A673 (cell line): ENCODE measurements at regions not wholly inside any gene's neighbourhood (a gene's known extent, or its start where the extent isn't known, plus 50 kb on each side); places are given as distances from the start of the nearest gene placed in this dataset.
"Not testable (repeated sequence)": the region's sequence is repeated elsewhere in the genome, so short reads cannot be mapped to it uniquely, and the experiment has no call there.

ENCODE experiments used
- BruUV-seq: library from RNA; stranded (reverse); fragments of 400-500 nt; replicated peaks from 2 replicates; lab custom pipeline; 2021; lab: Mats Ljungman, UMichigan
- CTCF ChIA-PET: fragments of 300-600 bp; sonication (Branson Sonifier 250); formaldehyde crosslinking; loops from one replicate; lab custom pipeline; 2022; ENCODE audit warnings: antibody characterized with exemption; lab: Charles Lee
- POLR2A ChIA-PET: fragments of 300-600 bp; sonication (Branson Sonifier 250); formaldehyde crosslinking; loops from one replicate; lab custom pipeline; 2022; ENCODE audit warnings: antibody characterized with exemption; ENCODE audit not compliant: low non-redundant PET; lab: Charles Lee
- DNase-seq: peaks from one replicate; pipeline ENCODE4 v3.0.0-alpha.2; 2015; ENCODE audit warnings: low spot score
- H3K27ac ChIP-seq: fragments of 200-600 bp; sonication (generic); 2 replicates; pipeline ENCODE4 v1.5.1; 2016; ENCODE audit warnings: mixed run types, low read depth, mild to moderate bottlenecking, mixed read lengths, antibody characterized with exemption, low read length; ENCODE audit not compliant: poor library complexity, severe bottlenecking
- H3K27me3 ChIP-seq: fragments of 200-600 bp; sonication (generic); replicated peaks from 2 replicates; pipeline ENCODE4 v1.6.1; 2017; ENCODE audit warnings: mixed run types, low read depth, mild to moderate bottlenecking, mixed read lengths, antibody characterized with exemption, low read length; ENCODE audit not compliant: insufficient read depth, poor library complexity
- H3K36me3 ChIP-seq: fragments of 200-600 bp; sonication (generic); 2 replicates; pipeline ENCODE4 v1.6.1; 2016; ENCODE audit warnings: mixed run types, mild to moderate bottlenecking, mixed read lengths, antibody characterized with exemption, low read length; ENCODE audit not compliant: insufficient read depth, poor library complexity, severe bottlenecking
- H3K4me1 ChIP-seq: fragments of 200-600 bp; sonication (generic); 2 replicates; pipeline ENCODE4 v1.6.1; 2017; ENCODE audit warnings: mixed run types, mild to moderate bottlenecking, mixed read lengths, antibody characterized with exemption, low read length; ENCODE audit not compliant: insufficient read depth, poor library complexity, severe bottlenecking
- H3K4me3 ChIP-seq: fragments of 200-600 bp; sonication (generic); 2 replicates; pipeline ENCODE4 v1.5.1; 2016; ENCODE audit warnings: low read depth, mixed run types, mild to moderate bottlenecking, mixed read lengths, low read length; ENCODE audit not compliant: poor library complexity, severe bottlenecking
- H3K9me3 ChIP-seq: fragments of 200-600 bp; sonication (generic); 2 replicates; pipeline ENCODE4 v1.6.1; 2016; ENCODE audit warnings: mixed run types, low read depth, mild to moderate bottlenecking, mixed read lengths, antibody characterized with exemption, low read length; ENCODE audit not compliant: poor library complexity, severe bottlenecking
- EZH2 ChIP-seq: fragments of 200-600 bp; sonication (generic); IDR thresholded peaks from 2 replicates; pipeline ENCODE4 v1.6.1; 2017; ENCODE audit warnings: borderline replicate concordance, low read depth, mild to moderate bottlenecking, mixed read lengths, antibody characterized with exemption, low read length; ENCODE audit not compliant: poor library complexity, severe bottlenecking
- intact Hi-C: fragments of 100-400 bp; cut with micrococcal nuclease; formaldehyde crosslinking; loops from one replicate; pipeline ENCODE4 v1.10.0; 2022; ENCODE audit not compliant: unreplicated experiment
- TF ChIP-seq, protein P1 (sequence below): fragments of 300-800, 200-600 bp; sonication (generic); conservative IDR thresholded peaks from 2 replicates; pipeline ENCODE4 v1.5.1; 2017; ENCODE audit warnings: low read depth, mild to moderate bottlenecking, antibody characterized with exemption, low read length, moderate library complexity, mixed read lengths

DNA sequence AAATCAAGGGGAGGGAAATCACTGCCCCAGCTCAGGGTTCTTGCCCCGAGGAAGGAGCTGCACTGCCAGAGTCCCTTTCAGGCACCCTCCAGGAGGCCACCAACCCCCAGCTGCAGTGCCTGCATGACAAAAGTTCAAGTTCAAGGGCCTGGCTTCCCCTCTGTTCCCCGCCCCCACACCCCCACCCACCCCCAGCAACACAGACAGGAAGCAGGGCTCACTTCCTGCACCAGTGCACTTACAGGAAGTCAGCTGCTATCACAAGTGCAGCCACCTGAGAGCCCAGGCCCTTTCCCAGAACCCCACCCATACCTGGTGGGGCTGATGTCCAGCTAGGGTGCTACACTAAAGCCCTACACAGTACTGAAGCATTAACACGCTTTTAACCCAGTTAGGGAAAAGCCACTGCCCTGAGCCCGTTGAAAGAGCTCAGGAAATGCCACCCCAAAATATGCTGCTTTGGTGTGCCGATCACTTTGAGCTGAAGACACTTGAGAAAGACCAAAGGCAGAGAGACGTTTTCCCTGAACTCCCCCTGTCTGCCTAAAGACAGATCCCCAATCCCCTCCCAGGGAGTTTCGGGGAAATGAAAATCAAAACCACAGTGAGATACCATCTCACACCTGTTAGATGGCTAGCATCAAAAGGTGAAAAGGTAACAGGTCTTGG is 109.9 kb upstream of the CAB39 start:
- no TSS peak for BruUV-seq
- TF ChIP-seq EZH2, result no peak
- TF ChIP-seq, protein P1, sequence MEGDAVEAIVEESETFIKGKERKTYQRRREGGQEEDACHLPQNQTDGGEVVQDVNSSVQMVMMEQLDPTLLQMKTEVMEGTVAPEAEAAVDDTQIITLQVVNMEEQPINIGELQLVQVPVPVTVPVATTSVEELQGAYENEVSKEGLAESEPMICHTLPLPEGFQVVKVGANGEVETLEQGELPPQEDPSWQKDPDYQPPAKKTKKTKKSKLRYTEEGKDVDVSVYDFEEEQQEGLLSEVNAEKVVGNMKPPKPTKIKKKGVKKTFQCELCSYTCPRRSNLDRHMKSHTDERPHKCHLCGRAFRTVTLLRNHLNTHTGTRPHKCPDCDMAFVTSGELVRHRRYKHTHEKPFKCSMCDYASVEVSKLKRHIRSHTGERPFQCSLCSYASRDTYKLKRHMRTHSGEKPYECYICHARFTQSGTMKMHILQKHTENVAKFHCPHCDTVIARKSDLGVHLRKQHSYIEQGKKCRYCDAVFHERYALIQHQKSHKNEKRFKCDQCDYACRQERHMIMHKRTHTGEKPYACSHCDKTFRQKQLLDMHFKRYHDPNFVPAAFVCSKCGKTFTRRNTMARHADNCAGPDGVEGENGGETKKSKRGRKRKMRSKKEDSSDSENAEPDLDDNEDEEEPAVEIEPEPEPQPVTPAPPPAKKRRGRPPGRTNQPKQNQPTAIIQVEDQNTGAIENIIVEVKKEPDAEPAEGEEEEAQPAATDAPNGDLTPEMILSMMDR, result no peak
- Histone ChIP-seq H3K4me3 (no peak overlapping the region), H3K36me3 (no peaks in the 10 kb centered on the region), H3K4me1 (no peaks in the 10 kb centered on the region), H3K27ac (no peak overlapping the region), H3K27me3 (no peaks in the 10 kb centered on the region), H3K9me3 (no peaks in the 10 kb centered on the region)
- ChIA-PET POLR2A (interaction anchor here (0.6 kb wide), 1 partner anchor 99 kb away, joined by 7 read pairs; no protein-coding TSS in a partner anchor), CTCF (no interaction called here)
- no peak for DNase-seq
- intact Hi-C loops, result no loop called here

DNA sequence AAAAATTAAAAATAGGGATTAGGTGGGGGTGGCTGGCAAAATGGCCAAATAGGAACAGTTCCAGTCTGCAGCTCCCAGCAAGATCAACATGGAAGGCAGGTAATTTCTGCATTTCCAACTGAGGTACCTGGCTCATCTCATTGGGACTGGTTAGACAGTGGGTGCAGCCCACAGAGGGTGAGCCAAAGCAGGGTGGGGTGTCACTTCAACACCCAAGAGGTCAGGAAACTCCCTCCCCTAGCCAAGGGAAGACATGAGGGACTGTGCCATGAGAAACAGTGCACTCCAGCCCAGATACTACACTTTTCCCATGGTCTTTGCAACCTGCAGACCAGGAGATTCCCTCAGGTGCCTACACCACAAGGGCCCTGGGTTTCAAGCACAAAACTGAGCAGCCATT is 109.3 kb upstream of the CAB39 start:
- DNase-seq, H3K27ac ChIP-seq, BruUV-seq, CTCF ChIA-PET, intact Hi-C loops, POLR2A ChIA-PET, H3K4me1 ChIP-seq, H3K4me3 ChIP-seq, H3K9me3 ChIP-seq, H3K27me3 ChIP-seq, H3K36me3 ChIP-seq: not testable (repeated sequence)

DNA sequence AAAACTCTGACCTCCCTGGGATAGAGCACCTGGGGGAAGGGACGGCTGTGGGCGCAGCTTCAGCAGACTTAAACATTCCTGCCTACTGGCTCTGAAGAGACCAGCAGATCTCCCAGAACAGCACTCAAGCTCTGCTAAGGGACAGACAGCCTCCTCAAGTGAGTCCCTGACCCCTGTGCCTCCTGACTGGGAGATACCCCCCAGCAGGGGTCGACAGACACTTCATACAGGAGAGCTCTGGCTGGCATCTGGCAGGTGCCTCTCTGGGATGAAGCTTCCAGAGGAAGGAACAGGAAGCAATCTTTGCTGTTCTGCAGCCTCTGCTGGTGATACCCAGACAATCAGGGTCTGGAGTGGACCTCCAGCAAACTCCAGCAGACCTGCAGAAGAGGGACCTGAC is 108.5 kb upstream of the CAB39 start:
- H3K4me3 ChIP-seq, CTCF ChIA-PET, H3K36me3 ChIP-seq, DNase-seq, H3K27ac ChIP-seq, H3K27me3 ChIP-seq, H3K9me3 ChIP-seq, H3K4me1 ChIP-seq, intact Hi-C loops, BruUV-seq, POLR2A ChIA-PET: not testable (repeated sequence)

DNA sequence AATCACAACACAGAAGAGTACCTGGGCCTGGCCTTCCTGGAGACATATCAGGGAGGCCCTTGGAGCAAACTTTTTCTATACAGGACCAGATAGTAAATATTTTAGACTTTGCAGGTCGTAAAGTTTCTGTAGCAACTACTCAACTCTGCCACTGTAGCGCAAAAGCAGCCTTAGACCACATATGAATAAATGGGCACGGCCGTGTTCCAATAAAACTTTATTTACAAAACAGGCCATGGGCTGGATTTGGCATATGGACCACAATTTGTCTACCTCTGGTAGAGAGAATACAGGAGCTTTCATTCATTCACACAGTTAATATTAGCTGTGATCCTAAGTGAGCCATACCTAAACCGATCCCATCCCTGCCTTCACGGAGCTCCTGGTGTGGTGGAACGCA is 98.6 kb upstream of the CAB39 start:
- H3K27ac ChIP-seq, result no peak overlapping the region
- no peaks in the 10 kb centered on the region for H3K9me3 ChIP-seq
- H3K27me3 ChIP-seq, result no peaks in the 10 kb centered on the region
- H3K36me3 ChIP-seq, result no peaks in the 10 kb centered on the region
- TF ChIP-seq, protein P1, result no peak
- TF ChIP-seq EZH2, result no peak
- BruUV-seq, result no TSS peak
- POLR2A ChIA-PET, result no interaction called here
- H3K4me1 ChIP-seq, result no peaks in the 10 kb centered on the region
- DNase-seq, result no peak
- intact Hi-C loops, result loop anchor here (5.0 kb wide), 1 partner anchor 452 kb away; no protein-coding TSS in a partner anchor
- CTCF ChIA-PET, result no interaction called here
- H3K4me3 ChIP-seq, result no peak overlapping the region
